GM23338 (cell line): ENCODE measurements at regions not wholly inside any gene's neighbourhood (a gene's known extent, or its start where the extent isn't known, plus 50 kb on each side); places are given as distances from the start of the nearest gene placed in this dataset.

ENCODE experiments used
- ATAC-seq: fragments of 200-7000 bp; cut with Tn5 transposase; 3 replicates; pipeline ENCODE4 v1.9.1; 2020
- DNase-seq: peaks from one replicate; pipeline ENCODE4 v3.0.0-alpha.2; 2015; ENCODE audit warnings: low spot score
- H2AFZ ChIP-seq: fragments of 200-600 bp; sonication (generic); 2 replicates; pipeline ENCODE4 v1.8.0; 2016; ENCODE audit warnings: antibody characterized with exemption, mild to moderate bottlenecking, moderate library complexity
- H3F3A ChIP-seq: fragments of 200-600 bp; sonication (generic); replicated peaks from 2 replicates; pipeline ENCODE4 v1.8.0; 2017; ENCODE audit warnings: antibody characterized with exemption, mixed run types, low read depth
- H3K27ac ChIP-seq: fragments of 200-600 bp; sonication (generic); 2 replicates; pipeline ENCODE4 v1.6.1; 2016; ENCODE audit warnings: low read depth
- H3K27me3 ChIP-seq: fragments of 200-600 bp; sonication (generic); 2 replicates; pipeline ENCODE4 v1.8.0; 2016; ENCODE audit warnings: mild to moderate bottlenecking, mixed run types, moderate library complexity; ENCODE audit not compliant: insufficient read depth
- H3K36me3 ChIP-seq: fragments of 200-600 bp; sonication (generic); 2 replicates; pipeline ENCODE4 v1.8.0; 2016; ENCODE audit warnings: mild to moderate bottlenecking; ENCODE audit not compliant: insufficient read depth
- H3K4me1 ChIP-seq: fragments of 200-600 bp; sonication (generic); 2 replicates; pipeline ENCODE4 v1.8.0; 2016; ENCODE audit warnings: mild to moderate bottlenecking, moderate library complexity; ENCODE audit not compliant: insufficient read depth
- H3K4me2 ChIP-seq: fragments of 200-600 bp; sonication (generic); 2 replicates; pipeline ENCODE4 v1.7.1; 2017; ENCODE audit warnings: mixed run types
- H3K4me3 ChIP-seq: fragments of 200-600 bp; sonication (generic); 2 replicates; pipeline ENCODE4 v1.6.1; 2016; ENCODE audit warnings: mixed run types
- H3K79me2 ChIP-seq: fragments of 200-600 bp; sonication (generic); replicated peaks from 2 replicates; pipeline ENCODE4 v1.8.0; 2017; ENCODE audit warnings: mild to moderate bottlenecking; ENCODE audit not compliant: insufficient read depth
- H3K9me2 ChIP-seq: fragments of 200-600 bp; sonication (generic); 2 replicates; pipeline ENCODE4 v1.8.0; 2017; ENCODE audit not compliant: insufficient read depth
- H4K20me1 ChIP-seq: fragments of 200-600 bp; sonication (generic); replicated peaks from 2 replicates; pipeline ENCODE4 v1.8.0; 2017; ENCODE audit warnings: mild to moderate bottlenecking; ENCODE audit not compliant: insufficient read depth
- H3K27ac Mint-ChIP-seq: 2 replicates; pipeline ENCODE4 v1.8.0; 2020; ENCODE audit warnings: inconsistent platforms, mild to moderate bottlenecking, moderate library complexity, mixed read lengths
- H3K27me3 Mint-ChIP-seq: 3 replicates; pipeline ENCODE4 v1.8.0; 2022; ENCODE audit warnings: low read depth, mild to moderate bottlenecking, moderate library complexity, mixed read lengths, inconsistent platforms; ENCODE audit not compliant: insufficient read depth, poor library complexity
- H3K36me3 Mint-ChIP-seq: 3 replicates; pipeline ENCODE4 v1.8.0; 2021; ENCODE audit warnings: low read depth, mild to moderate bottlenecking, inconsistent platforms, moderate library complexity, mixed read lengths
- H3K4me1 Mint-ChIP-seq: 3 replicates; pipeline ENCODE4 v1.8.0; 2020; ENCODE audit warnings: mild to moderate bottlenecking, inconsistent platforms, mixed read lengths
- H3K4me3 Mint-ChIP-seq: 3 replicates; pipeline ENCODE4 v1.8.0; 2021; ENCODE audit warnings: moderate library complexity, mild to moderate bottlenecking, inconsistent platforms, mixed read lengths
- H3K9me3 Mint-ChIP-seq: 3 replicates; pipeline ENCODE4 v1.8.0; 2020; ENCODE audit warnings: moderate library complexity, mild to moderate bottlenecking, inconsistent platforms, mixed read lengths
- CREB1 ChIP-seq: fragments of 250-450 bp; sonication (Bioruptor Pico); IDR thresholded peaks from 2 replicates; pipeline ENCODE4 v1.5.0; 2020; ENCODE audit warnings: low read depth, mild to moderate bottlenecking, moderate library complexity
- CTCF ChIP-seq, 2 experiments: fragments of 200-600 bp in 1 of 2; sonication (generic) in 1 of 2; conservative IDR thresholded peaks; 2 replicates each; pipeline versions ENCODE4 v1.5.1 to v1.6.1; 2016 to 2017; ENCODE audit warnings: antibody characterized with exemption in 2 of 2, low read depth in 2 of 2, mild to moderate bottlenecking in 2 of 2, moderate library complexity in 1 of 2
- EZH2 ChIP-seq: fragments of 200-600 bp; sonication (generic); IDR thresholded peaks from one replicate; pipeline ENCODE4 v1.8.0; 2017; ENCODE audit warnings: antibody characterized with exemption, mild to moderate bottlenecking, low read depth; ENCODE audit not compliant: unreplicated experiment
- EZH2phosphoT487 ChIP-seq: fragments of 200-600 bp; sonication (generic); IDR thresholded peaks from one replicate; pipeline ENCODE4 v1.8.1; 2018; ENCODE audit warnings: antibody characterized with exemption; ENCODE audit not compliant: unreplicated experiment
- JUNB ChIP-seq: IDR thresholded peaks from one replicate; pipeline ENCODE4 v1.6.1; 2016; ENCODE audit warnings: antibody characterized with exemption; ENCODE audit not compliant: unreplicated experiment
- NANOG ChIP-seq: IDR thresholded peaks from 2 replicates; pipeline ENCODE4 v1.6.1; 2016; ENCODE audit warnings: antibody characterized with exemption, borderline replicate concordance
- STAT1 ChIP-seq: IDR thresholded peaks from one replicate; pipeline ENCODE4 v1.6.1; 2016; ENCODE audit warnings: antibody characterized with exemption; ENCODE audit not compliant: unreplicated experiment
- ZNF331 ChIP-seq: fragments of 250-450 bp; sonication (Bioruptor Pico); IDR thresholded peaks from 2 replicates; pipeline ENCODE4 v1.5.0; 2020; ENCODE audit warnings: low read depth, mild to moderate bottlenecking, moderate library complexity
- ZNF462 ChIP-seq: fragments of 250-450 bp; sonication (Bioruptor Pico); IDR thresholded peaks from 2 replicates; pipeline ENCODE4 v1.5.0; 2020; ENCODE audit warnings: mild to moderate bottlenecking, moderate library complexity

GRCh38 chr4:124902001-124902515, 189.5 kb upstream of the ANKRD50 start (continued):
- TF ChIP-seq ZNF462 (CRISPR knock-in tag) (no peak), CTCF (conservative IDR thresholded peaks at IDR 0.05; ENCODE audit: low read depth in 2 of 2) (no peak), JUNB (no peak), EZH2 (no peak), NANOG (no peak), EZH2phosphoT487 (no peak), ZNF331 (CRISPR knock-in tag) (no peak)

- Histone ChIP-seq H3K79me2 (no peaks in the 10 kb centered on the region), H3F3A (no peaks in the 10 kb centered on the region), H3K4me1 (peaks cover 32% of the 10 kb centered on the region), H3K27me3 (no peaks in the 10 kb centered on the region), H4K20me1 (no peaks in the 10 kb centered on the region), H3K27ac (no peak overlapping the region), H3K4me2 (no peak overlapping the region), H3K4me3 (no peak overlapping the region), H2AFZ (peak overlapping the region; percentile 61; the same call in 1 of the 2 replicates), H3K36me3 (no peaks in the 10 kb centered on the region), H3K9me2 (no peaks in the 10 kb centered on the region; the same call in 1 of the 2 replicates)
- Mint-ChIP-seq H3K4me3 (no peak overlapping the region), H3K4me1 (peaks cover 21% of the 10 kb centered on the region), H3K27ac (no peak overlapping the region; the same call in 1 of the 2 replicates), H3K27me3 (no peaks in the 10 kb centered on the region), H3K9me3 (peaks cover 11% of the 10 kb centered on the region; the same call in 2 of the 3 replicates), H3K36me3 (peaks cover 2% of the 10 kb centered on the region; the same call in 1 of the 3 replicates)
- no peak for ATAC-seq
- DNase-seq = no peak
- TF ChIP-seq EZH2phosphoT487 = no peak
- no peak for TF ChIP-seq CREB1 (CRISPR knock-in tag)
- no peak for TF ChIP-seq CTCF (conservative IDR thresholded peaks at IDR 0.05; ENCODE audit: low read depth in 2 of 2)
- no peak for TF ChIP-seq ZNF331 (CRISPR knock-in tag)
- TF ChIP-seq EZH2 = no peak
- TF ChIP-seq STAT1 = no peak
- TF ChIP-seq NANOG = no peak
Observed at GRCh38 chr4:124899997-124900396, 187.5 kb upstream of the ANKRD50 start.
